NCI-H2196 (cell line): ENCODE measurements at regions not wholly inside any gene's neighbourhood (a gene's known extent, or its start where the extent isn't known, plus 50 kb on each side); places are given as distances from the start of the nearest gene placed in this dataset.

Source experiments
- DNase-seq: peaks from one replicate; lab custom pipeline; 2025; ENCODE audit not compliant: unreplicated experiment; lab: John Stamatoyannopoulos, UW

DNA sequence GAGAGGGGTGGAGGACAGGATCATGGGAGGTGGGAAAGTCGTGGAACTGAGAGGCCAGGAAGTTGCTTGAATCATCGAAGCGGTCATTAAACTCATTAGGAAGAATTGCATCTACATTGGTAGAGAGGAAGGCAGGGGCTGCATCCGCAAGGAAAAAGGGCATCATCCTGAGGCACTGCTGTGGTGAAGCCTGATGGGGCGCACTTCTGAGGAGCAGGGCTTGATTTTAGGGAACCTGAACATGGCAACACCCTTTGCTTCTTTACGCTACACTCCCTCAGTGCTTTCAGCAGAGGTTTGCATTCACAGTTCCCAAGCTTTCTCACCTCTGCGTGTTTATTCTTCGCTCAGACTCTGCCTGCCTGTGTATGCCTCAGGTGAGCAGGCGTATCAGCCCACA, 352.0 kb upstream of the RAB6C start:
- no peak for DNase-seq

DNA sequence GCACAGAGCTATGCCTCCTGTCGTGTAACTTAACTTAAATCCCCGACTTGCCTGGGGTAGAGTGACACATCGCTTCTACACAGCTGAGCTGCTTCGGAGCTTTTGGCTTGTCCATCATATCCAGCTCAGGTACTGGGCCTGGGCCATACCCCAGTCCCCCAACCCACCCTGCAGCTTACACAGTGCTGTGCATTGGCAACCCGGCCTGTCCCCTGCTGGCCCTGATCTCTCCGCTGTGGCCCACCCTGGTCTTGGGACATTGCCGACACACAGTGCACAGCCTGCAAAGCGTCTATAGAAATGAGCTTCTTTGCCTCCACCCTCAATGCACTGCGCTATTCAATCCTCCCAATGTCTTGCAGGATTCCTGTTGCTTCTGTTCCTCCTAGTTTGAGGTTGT, 342.8 kb upstream of the RAB6C start:
- no peak for DNase-seq

DNA sequence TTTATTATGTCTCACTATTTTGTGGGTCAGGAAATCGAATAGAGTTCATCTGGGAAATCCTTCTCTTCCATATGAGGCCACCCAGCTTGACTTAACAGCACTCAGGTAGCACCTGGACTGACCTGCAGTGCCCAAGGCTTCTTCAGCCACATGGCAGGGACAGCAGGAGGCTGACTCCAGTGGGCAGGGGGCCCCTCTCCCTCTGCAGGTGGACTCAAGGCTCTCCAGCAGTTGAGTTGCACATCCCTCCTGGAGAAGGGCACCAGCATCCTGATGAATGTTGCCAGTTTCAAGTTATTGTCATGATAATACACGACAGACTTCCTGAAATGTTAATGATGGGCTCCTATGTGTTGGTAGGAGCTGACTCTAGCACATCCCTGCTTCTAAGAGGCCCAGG, 338.1 kb upstream of the RAB6C start:
- no peak for DNase-seq

DNA sequence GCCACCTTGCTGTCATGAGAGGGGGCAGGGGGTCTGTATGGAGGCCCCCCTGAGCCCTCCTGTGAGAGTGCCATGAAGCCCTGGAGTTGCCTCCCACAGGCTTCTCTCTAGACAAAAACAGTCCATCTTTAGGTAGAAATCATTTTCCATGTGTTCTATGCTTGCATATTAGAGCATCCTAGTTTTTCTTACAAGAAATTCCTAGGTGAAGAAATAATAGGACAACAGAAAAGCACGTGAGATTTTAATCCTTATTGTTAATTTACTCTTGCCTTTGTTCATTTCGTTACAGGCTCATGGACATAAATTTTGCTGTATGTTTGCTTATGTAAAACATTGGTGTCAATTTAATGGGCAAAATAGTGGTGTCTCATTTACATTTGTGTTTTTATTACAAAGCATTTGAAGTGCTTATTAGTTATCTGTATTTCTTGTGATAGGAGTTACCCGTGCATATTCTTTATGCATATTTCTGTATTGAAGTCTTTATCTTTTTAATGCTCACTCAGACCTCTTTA, 336.9 kb upstream of the RAB6C start:
- no peak for DNase-seq

DNA sequence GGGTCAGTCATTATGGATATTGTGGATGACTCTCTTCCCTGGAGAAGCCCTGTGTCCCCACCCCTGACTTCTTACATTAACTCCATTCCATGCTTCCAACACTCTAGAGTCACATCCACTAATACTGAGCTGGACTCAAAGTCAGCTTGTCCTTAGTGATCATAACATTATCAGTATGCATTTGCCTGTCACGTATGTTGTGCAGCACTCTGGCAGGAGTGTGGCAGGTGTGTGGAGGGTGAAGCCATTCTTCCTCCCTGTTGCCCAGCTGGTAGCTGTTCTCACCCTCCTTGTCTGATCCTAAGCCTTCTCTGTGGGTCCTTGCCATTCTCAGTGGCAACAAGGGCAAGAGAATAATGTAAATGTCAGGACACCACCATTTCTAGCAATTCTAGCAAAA, 334.1 kb upstream of the RAB6C start:
- no peak for DNase-seq

DNA sequence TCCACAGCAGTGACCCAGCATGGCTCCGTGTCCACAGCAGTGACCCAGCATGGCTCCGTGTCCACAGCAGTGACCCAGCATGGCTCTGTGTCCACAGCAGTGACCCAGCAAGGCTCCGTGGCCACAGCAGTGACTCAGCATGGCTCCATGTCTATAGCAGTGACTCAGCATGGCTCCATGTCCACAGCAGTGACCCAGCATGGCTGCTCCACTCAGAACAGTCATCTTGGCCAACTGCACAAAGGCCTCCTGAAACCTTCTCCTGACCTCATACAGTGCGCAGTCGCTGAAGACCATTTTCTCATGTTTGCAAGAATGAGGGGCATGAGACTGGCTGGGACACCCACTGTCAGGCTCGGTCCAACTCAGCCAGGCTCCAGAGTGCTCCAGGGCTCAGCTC, 333.4 kb upstream of the RAB6C start:
- no peak for DNase-seq

DNA sequence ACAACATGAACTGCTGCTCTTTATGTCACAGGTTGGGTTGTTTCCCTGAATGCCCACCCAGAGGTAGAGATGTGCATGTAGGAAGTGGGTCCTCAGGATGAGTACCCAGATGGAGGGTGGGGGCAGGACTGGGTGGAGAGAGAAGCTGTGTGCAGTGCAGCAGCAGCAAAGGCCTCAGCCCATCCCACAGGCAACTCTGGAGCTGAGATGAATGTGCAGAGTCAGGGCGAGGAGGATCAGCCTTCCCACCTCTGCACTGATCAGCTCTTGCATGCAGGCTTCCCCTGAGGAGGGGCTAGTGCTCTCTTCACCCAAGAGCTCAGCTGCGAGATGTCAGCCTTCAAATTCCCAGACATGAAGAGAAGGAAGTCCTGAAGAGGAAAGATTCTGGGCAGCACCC, 326.2 kb upstream of the RAB6C start:
- no peak for DNase-seq

DNA sequence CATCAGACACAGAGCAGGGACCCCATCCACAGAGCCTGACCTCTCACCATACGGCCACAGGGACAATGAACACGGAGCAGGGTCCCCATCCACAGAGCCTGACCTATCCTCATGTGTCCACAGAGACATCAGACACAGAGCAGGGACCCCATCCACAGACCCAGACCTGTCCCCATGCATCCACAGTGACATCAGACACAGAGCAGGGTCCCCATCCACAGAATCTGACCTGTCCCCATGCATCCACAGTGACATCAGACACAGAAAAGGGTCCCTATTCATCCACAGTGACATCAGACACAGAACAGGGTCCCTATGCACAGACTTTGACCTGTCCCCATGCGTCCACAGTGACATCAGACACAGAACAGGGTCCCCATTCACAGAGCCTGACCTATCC, 325.1 kb upstream of the RAB6C start:
- no peak for DNase-seq

DNA sequence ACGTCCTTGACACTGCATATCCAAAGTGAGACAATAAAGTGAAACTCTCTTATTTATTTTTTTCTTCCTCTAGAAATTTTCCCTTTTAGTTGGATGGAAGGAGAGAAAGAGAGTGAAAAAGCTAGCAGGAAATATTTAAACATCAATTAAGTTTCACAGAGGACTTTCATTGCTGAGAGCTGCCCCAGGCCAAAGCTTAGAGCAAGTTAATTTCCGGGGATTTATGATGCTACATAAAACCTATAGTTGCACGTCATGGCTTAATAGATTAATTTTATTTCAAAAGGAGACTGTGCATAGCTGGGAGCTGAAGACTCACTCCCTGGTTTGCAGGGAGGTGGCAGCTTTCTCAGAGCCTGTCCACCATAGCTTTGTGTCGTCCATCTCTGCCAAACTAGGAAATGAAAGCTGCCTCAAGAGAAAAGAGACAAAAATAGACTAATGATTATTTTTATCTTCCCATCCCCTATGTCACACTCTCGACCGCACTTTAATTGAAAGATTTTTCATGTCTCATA, 323.3 kb upstream of the RAB6C start:
- DNase-seq, result no peak

DNA sequence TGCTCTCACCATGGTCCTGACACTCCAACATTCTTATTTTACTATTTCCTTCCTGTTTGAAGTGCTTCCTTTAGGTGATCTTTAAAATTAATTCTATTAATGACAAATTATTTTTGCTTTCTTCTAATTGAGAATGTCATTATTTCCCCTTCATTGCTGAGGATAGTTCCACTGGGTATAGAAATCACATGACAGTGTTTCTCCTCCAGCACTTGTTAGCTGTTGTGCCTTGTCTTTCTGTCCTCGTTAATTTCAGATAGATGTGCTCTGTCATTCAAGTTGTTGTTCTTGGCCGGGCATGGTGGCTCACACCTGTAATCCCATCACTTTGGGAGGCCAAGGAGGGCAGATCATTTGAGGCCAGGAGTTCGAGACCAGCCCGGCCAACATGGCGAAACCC, 321.0 kb upstream of the RAB6C start:
- no peak for DNase-seq

DNA sequence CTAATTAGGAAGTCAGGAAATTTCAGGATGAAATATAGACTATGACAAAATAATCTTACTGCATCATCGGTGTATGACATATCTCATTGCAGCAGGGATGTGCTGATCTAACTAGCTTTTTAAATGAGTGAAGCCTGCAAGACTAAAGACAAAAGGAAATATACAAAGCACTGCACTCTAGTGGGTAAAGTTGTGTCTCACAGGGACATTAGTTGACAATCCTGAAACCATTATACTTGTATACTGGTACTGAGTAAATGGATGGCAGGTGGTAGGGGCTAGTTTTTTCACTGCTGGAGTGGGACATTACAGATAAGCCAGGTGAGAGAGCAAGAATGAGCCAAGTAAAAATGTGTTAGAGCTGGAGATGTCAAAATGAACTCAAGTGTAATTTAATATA, 317.5 kb upstream of the RAB6C start:
- DNase-seq, result no peak

DNA sequence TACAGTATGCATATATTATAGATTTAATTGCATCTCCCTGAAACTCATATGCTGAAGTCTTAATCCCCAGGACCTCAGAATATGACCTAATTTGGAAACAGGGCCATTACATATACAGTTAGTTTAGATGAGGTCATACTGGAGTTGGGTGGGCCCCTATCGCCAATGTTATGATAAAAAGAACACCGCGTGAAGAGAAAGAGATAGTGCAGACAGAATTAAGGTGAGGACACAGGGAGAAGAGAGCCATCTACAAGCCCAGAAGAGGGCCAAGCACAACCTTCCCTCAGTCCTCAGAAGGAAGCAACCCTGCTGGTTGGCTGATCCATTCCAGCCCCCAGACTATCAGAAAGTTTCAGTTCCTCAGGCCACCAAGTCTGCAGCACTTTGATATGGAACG, 311.9 kb upstream of the RAB6C start:
- no peak for DNase-seq

DNA sequence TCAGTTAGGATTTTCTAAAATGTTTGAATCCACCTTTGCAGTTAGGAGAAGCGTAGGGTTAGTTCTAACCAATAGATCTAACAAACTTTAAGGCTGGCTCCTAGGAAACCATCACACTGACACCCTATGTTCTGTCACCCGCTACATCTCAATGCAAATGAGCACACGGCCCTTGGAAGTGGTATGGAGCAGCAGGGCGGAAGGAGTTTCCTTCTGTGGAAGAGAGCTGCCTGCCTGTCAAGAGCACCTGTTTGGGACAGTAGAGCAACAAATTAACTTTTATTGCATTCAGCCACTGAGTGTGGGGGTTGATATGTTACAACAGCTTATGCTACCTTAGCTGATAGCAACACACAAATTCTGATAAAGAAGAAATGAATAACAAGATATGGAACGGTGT, 306.9 kb upstream of the RAB6C start:
- no peak for DNase-seq

DNA sequence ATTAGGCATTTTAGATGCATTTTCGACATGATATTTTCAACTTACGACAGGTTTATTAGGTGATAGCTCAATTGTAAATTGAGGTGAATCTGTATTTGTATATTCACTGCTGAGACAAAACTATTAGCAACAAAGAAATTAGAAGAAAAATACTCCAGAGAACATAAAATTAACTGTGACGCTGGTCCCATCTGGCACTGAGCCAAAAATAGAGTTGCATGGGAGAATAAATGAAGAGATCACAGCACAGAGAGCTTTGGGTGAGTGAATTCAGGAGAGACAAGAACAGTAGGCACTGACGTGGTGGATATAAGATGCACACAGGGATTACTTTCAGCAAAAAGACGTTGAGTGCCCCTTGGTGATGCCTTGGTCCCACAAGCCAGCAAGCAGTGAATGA, 306.2 kb upstream of the RAB6C start:
- DNase-seq, result no peak

DNA sequence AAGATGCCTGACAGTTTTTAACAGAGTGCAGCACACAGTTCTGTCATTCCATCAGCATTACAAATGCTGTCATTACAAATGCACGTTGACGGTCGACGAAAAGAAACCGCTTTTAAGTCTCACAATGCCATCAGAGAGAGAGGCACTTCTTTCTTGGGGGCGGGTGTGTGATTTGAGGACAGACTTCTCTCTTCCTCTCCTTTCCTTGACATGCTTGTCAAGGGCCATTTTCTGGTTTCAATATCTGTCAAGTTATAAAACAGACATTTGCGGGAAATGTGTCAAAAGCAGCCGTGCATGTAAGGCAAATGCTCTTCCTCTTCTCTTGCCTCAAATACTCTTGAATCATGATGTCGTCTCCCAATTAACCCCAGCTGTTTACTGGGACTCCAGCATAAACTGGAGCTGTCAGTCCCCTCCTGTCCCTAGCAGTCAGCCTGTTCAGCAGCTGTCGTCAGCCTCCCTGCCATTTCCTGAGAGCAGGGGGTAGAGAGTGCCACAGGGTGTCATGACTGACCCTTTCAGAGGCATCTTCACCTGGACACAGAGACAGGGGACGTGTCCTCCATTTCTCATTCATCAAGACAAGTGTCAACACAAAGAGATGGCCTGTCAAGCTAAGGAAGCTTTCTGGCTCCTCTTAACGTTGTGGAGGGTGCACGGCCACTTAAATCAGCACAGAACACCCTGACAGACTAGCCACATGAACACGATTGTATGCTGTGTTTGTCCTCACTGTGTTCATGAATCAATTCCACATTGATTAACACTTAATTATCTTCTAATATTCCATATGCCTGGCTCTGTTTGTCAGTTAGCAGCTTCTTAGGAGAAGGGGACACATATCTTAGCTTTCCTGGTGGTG, 305.4 kb upstream of the RAB6C start:
- DNase-seq, result no peak

DNA sequence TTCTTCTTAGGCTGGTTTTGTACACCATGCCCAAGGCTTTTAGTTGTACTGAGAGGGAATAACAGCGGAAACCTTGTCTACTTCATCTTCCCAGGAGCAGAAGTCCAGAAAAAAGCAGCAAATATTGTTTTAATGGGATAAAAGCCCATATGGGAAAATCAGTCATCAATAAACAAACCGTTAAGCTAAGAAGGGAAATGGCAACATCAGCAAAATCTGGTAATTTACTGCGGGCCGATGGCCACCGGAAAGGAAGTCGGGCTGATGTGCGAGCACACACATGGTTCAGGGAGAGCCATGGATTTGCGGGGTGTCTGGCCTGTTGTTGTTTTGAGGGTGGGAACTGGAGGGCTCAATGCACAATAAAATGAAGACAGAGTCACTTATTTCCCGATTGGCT, 300.7 kb upstream of the RAB6C start:
- DNase-seq, result no peak

DNA sequence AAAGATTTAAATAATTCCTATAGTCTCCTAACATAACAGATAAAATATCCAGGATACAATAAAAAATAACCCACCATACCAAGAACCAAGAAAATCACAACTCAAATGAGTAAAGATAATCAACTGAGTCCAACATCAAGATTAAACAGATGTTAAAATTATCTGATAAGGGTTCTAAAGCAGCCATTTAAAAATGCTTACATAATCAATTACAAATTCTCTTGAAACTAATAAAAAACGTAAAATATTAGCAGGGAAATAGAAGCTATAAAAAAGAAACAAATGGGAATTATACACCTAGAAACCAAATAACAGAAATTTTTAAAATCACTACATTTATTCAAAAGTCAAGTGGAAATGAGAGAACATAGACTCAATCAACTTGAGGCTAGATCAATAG, 297.7 kb upstream of the RAB6C start:
- DNase-seq, result no peak

DNA sequence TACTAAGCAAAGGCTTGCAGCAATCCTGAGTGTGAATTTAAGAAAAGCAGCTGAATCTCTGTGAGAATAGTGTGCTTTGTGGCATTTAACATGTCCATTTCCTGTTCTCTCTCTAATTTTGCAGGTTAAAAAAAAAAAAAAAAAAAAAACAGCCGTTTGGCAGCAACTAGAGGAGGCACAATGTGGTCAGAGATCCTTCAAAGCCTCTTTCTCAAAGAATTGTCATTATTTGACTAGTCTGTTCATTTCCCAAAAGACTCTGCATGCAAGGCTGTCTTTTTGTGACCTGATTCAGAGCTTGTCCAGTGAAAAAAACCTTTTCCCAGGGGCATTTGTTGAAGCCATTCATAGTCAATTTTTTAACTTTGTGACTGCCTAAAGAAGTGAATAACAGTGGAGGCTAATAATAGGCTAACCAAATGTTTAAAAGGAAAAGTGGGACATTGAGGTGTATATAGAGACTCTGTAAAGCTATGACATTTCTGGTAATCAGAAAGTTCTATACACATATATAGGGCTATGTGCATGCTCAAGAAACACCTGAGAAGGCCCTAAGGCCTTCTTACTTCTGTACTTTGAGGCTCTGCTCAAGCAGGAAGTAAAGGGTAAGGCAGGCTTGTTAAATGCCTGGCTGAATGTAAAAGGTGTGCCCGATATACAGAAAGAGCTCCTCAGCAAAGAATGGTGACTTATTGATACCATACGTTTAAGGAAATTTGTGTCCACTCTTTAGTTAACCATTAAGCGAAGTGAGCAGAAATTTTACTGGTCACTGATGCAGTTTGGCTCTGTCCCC, 289.6 kb upstream of the RAB6C start:
- DNase-seq, result no peak

DNA sequence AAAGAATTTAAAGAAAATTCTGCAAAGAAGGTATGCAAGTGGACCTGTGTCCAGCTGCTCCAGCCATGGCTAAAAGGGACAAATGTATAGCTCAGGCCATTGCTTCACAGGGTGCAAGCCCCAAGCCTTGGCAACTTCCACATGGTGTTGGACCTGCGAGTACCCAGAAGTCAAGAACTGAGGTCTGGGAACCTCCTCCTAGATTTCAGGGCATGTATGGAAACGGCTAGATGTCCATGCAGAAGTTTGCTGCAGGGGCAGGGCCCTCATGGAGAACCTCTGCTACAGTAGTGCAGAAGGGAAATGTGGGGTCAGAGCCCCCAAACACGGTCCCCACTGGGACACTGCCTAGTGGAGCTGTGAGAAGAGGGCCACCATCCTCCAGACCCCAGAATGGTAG, 284.0 kb upstream of the RAB6C start:
- DNase-seq, result no peak

DNA sequence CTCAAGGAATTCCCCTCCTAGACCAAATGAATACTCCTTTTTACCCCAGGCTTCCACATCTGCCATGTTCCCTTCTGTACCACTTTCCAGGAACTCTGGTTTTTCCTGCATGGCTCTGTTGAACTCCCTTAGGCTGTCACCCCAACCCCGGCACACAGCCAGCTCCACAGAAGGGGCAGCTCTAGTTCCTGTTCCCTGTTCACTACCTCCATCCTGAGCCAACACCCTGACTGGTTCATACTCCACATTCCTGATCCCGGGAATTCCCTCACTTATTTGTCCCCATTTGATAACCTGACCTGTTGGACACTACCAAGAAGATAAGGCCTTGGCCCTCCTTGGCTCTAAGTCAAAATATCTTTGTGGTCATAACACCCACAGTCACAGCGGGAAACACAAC, 280.9 kb upstream of the RAB6C start:
- DNase-seq, result no peak

DNA sequence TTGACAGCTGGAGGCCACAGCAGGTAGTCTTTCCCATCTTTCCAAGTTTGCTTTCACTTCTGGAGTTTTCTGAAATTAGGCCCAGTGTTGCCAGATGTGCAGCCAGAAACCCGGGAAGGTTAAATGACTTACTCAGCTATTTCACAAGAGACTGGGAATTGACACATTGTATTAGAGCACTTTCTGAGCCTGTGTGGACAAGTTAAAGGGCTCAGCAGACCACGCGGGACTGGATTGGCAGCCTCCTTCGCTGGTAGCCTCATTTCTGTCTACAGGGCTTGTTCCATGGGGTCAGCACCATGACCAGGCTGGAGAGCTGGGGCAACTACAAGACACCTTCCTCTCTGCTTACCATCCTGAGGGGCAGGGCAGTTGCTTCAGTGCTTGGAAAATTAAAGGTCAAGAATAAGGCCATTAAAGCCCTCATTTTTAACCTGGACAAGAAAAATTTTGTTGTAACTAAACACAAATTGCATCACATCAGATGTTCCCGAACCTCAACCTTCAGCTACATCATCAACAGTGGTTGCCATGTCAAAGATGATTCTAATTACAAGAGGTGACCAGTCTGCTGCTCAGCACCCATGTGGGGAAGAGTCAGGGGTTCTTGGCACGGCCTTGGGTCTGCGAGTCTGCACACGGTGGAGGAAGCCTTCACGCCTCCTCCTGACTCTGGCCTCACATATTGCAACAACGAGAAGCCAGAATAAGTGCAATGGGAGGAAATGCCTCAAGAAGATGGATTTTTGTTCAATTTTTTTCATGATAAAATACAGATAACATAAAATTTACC, 279.5 kb upstream of the RAB6C start:
- DNase-seq, result no peak
